ENCODE measurements at regions not wholly inside any gene's neighbourhood (a gene's known extent, or its start where the extent isn't known, plus 50 kb on each side); places are given as distances from the start of the nearest gene placed in this dataset.
"Not testable (repeated sequence)": the region's sequence is repeated elsewhere in the genome, so short reads cannot be mapped to it uniquely, and the experiment has no call there.

GRCh38 chr15:22519213-22519612 is 60.5 kb downstream of the GOLGA6L22 start:
- peak; percentile 20 for DNase-seq

GRCh38 chr15:22526537-22526936 is 67.8 kb downstream of the GOLGA6L22 start:
- not testable (repeated sequence) for DNase-seq

- not testable (repeated sequence) for DNase-seq
Measured at GRCh38 chr15:22527016-22527415, 68.3 kb downstream of the GOLGA6L22 start.

GRCh38 chr15:22529200-22529599 is 70.5 kb downstream of the GOLGA6L22 start:
- DNase-seq = not testable (repeated sequence)

GRCh38 chr15:22559701-22560100 is 101.0 kb downstream of the GOLGA6L22 start:
- DNase-seq = not testable (repeated sequence)

GRCh38 chr15:22561716-22562115 is 103.0 kb downstream of the GOLGA6L22 start:
- DNase-seq = not testable (repeated sequence)

- not testable (repeated sequence) for DNase-seq
Measured at GRCh38 chr15:22566510-22566909, 107.8 kb downstream of the GOLGA6L22 start.

GRCh38 chr15:22569486-22569885 is 110.8 kb downstream of the GOLGA6L22 start:
- DNase-seq = not testable (repeated sequence)

- DNase-seq = not testable (repeated sequence)
Measured at GRCh38 chr15:22572152-22572735, 113.5 kb downstream of the GOLGA6L22 start.

- DNase-seq = not testable (repeated sequence)
Measured at GRCh38 chr15:22572792-22573191, 114.1 kb downstream of the GOLGA6L22 start.

- DNase-seq = not testable (repeated sequence)
Measured at GRCh38 chr15:22577828-22578227, 119.1 kb downstream of the GOLGA6L22 start.

GRCh38 chr15:22579213-22579612 is 120.5 kb downstream of the GOLGA6L22 start:
- DNase-seq = not testable (repeated sequence)

GRCh38 chr15:22587391-22587790 is 128.7 kb downstream of the GOLGA6L22 start:
- not testable (repeated sequence) for DNase-seq

- DNase-seq = not testable (repeated sequence)
Measured at GRCh38 chr15:22598552-22598951, 139.8 kb downstream of the GOLGA6L22 start.

- DNase-seq = not testable (repeated sequence)
Measured at GRCh38 chr15:22599526-22600320, 141.0 kb downstream of the GOLGA6L22 start.

GRCh38 chr15:22616976-22617375 is 158.3 kb downstream of the GOLGA6L22 start:
- not testable (repeated sequence) for DNase-seq

- DNase-seq = not testable (repeated sequence)
Measured at GRCh38 chr15:22631789-22632188, 154.7 kb upstream of the NIPA1 start.

- DNase-seq = not testable (repeated sequence)
Measured at GRCh38 chr15:22639983-22640382, 146.5 kb upstream of the NIPA1 start.

- DNase-seq = not testable (repeated sequence)
Measured at GRCh38 chr15:22649458-22649857, 137.0 kb upstream of the NIPA1 start.

GRCh38 chr15:22651179-22651578 is 135.3 kb upstream of the NIPA1 start:
- DNase-seq = not testable (repeated sequence)

- DNase-seq = not testable (repeated sequence)
Measured at GRCh38 chr15:22664294-22665058, 122.0 kb upstream of the NIPA1 start.

GRCh38 chr15:22665059-22665702 is 121.3 kb upstream of the NIPA1 start:
- peak; percentile 21 for DNase-seq

GRCh38 chr15:22665711-22666110 is 120.7 kb upstream of the NIPA1 start:
- peak; percentile 76 for DNase-seq
